ENCODE measurements at regions not wholly inside any gene's neighbourhood (a gene's known extent, or its start where the extent isn't known, plus 50 kb on each side); places are given as distances from the start of the nearest gene placed in this dataset.

- TF ChIP-seq POLR2A (IDR thresholded peaks at IDR 0.05; ENCODE audit: low read depth, low read length) (no peak), TAF1 (IDR thresholded peaks at IDR 0.05; ENCODE audit: borderline replicate concordance, low read depth, low read length) (no peak), POLR2AphosphoS5 (IDR thresholded peaks at IDR 0.05; ENCODE audit: low read depth, low read length) (no peak)
- no peak for FAIRE-seq
- DNase-seq (ENCODE audit: insufficient read length) = no peak
Measured at GRCh38 chr5:155886311-155887031, 440.5 kb upstream of the SGCD start.

GRCh38 chr5:155895484-155895883 is 431.5 kb upstream of the SGCD start:
- no peak for FAIRE-seq
- no peak for DNase-seq (ENCODE audit: insufficient read length)
- TF ChIP-seq POLR2A (IDR thresholded peaks at IDR 0.05; ENCODE audit: low read depth, low read length) (no peak), POLR2AphosphoS5 (IDR thresholded peaks at IDR 0.05; ENCODE audit: low read depth, low read length) (no peak), TAF1 (IDR thresholded peaks at IDR 0.05; ENCODE audit: borderline replicate concordance, low read depth, low read length) (no peak)

- TF ChIP-seq POLR2AphosphoS5 (IDR thresholded peaks at IDR 0.05; ENCODE audit: low read depth, low read length) (no peak), TAF1 (IDR thresholded peaks at IDR 0.05; ENCODE audit: borderline replicate concordance, low read depth, low read length) (no peak), POLR2A (IDR thresholded peaks at IDR 0.05; ENCODE audit: low read depth, low read length) (no peak)
- no peak for FAIRE-seq
- no peak for DNase-seq (ENCODE audit: insufficient read length)
Measured at GRCh38 chr5:155897761-155898160, 429.2 kb upstream of the SGCD start.

GRCh38 chr5:155898284-155898683 is 428.7 kb upstream of the SGCD start:
- no peak for FAIRE-seq
- DNase-seq (ENCODE audit: insufficient read length) = no peak
- no peak for TF ChIP-seq POLR2AphosphoS5 (IDR thresholded peaks at IDR 0.05; ENCODE audit: low read depth, low read length)
- TF ChIP-seq POLR2A (IDR thresholded peaks at IDR 0.05; ENCODE audit: low read depth, low read length) = no peak
- TF ChIP-seq TAF1 (IDR thresholded peaks at IDR 0.05; ENCODE audit: borderline replicate concordance, low read depth, low read length) = no peak

GRCh38 chr5:155903791-155904190 is 423.2 kb upstream of the SGCD start:
- FAIRE-seq = no peak
- TF ChIP-seq POLR2A (IDR thresholded peaks at IDR 0.05; ENCODE audit: low read depth, low read length) (no peak), POLR2AphosphoS5 (IDR thresholded peaks at IDR 0.05; ENCODE audit: low read depth, low read length) (no peak), TAF1 (IDR thresholded peaks at IDR 0.05; ENCODE audit: borderline replicate concordance, low read depth, low read length) (no peak)
- no peak for DNase-seq (ENCODE audit: insufficient read length)

GRCh38 chr5:155905364-155905763 is 421.6 kb upstream of the SGCD start:
- TF ChIP-seq TAF1 (IDR thresholded peaks at IDR 0.05; ENCODE audit: borderline replicate concordance, low read depth, low read length) (no peak), POLR2A (IDR thresholded peaks at IDR 0.05; ENCODE audit: low read depth, low read length) (no peak), POLR2AphosphoS5 (IDR thresholded peaks at IDR 0.05; ENCODE audit: low read depth, low read length) (no peak)
- FAIRE-seq (no peak), DNase-seq (ENCODE audit: insufficient read length) (no peak)

- no peak for FAIRE-seq
- TF ChIP-seq TAF1 (IDR thresholded peaks at IDR 0.05; ENCODE audit: borderline replicate concordance, low read depth, low read length) (no peak), POLR2AphosphoS5 (IDR thresholded peaks at IDR 0.05; ENCODE audit: low read depth, low read length) (no peak), POLR2A (IDR thresholded peaks at IDR 0.05; ENCODE audit: low read depth, low read length) (no peak)
Measured at GRCh38 chr5:155906046-155906445, 420.9 kb upstream of the SGCD start.

GRCh38 chr5:155908543-155908942 is 418.4 kb upstream of the SGCD start:
- FAIRE-seq (no peak), DNase-seq (ENCODE audit: insufficient read length) (no peak)
- no peak for TF ChIP-seq TAF1 (IDR thresholded peaks at IDR 0.05; ENCODE audit: borderline replicate concordance, low read depth, low read length)
- TF ChIP-seq POLR2AphosphoS5 (IDR thresholded peaks at IDR 0.05; ENCODE audit: low read depth, low read length) = no peak
- no peak for TF ChIP-seq POLR2A (IDR thresholded peaks at IDR 0.05; ENCODE audit: low read depth, low read length)

More at GRCh38 chr5:155906046-155906445, 420.9 kb upstream of the SGCD start:
- no peak for DNase-seq (ENCODE audit: insufficient read length)

GRCh38 chr5:155912291-155912690 is 414.7 kb upstream of the SGCD start:
- no peak for DNase-seq (ENCODE audit: insufficient read length)
- FAIRE-seq = no peak
- TF ChIP-seq POLR2A (IDR thresholded peaks at IDR 0.05; ENCODE audit: low read depth, low read length) = no peak

- DNase-seq (ENCODE audit: insufficient read length) (no peak), FAIRE-seq (no peak)
- TF ChIP-seq TAF1 (IDR thresholded peaks at IDR 0.05; ENCODE audit: borderline replicate concordance, low read depth, low read length) (no peak), POLR2AphosphoS5 (IDR thresholded peaks at IDR 0.05; ENCODE audit: low read depth, low read length) (no peak), POLR2A (IDR thresholded peaks at IDR 0.05; ENCODE audit: low read depth, low read length) (no peak)
Measured at GRCh38 chr5:155914766-155915165, 412.2 kb upstream of the SGCD start.

GRCh38 chr5:155915601-155916000 is 411.4 kb upstream of the SGCD start:
- DNase-seq (ENCODE audit: insufficient read length) (no peak), FAIRE-seq (no peak)
- TF ChIP-seq POLR2AphosphoS5 (IDR thresholded peaks at IDR 0.05; ENCODE audit: low read depth, low read length) (no peak), POLR2A (IDR thresholded peaks at IDR 0.05; ENCODE audit: low read depth, low read length) (no peak), TAF1 (IDR thresholded peaks at IDR 0.05; ENCODE audit: borderline replicate concordance, low read depth, low read length) (no peak)

- TF ChIP-seq TAF1 (IDR thresholded peaks at IDR 0.05; ENCODE audit: borderline replicate concordance, low read depth, low read length) (no peak), POLR2A (IDR thresholded peaks at IDR 0.05; ENCODE audit: low read depth, low read length) (no peak), POLR2AphosphoS5 (IDR thresholded peaks at IDR 0.05; ENCODE audit: low read depth, low read length) (no peak)
- DNase-seq (ENCODE audit: insufficient read length) (no peak), FAIRE-seq (no peak)
Measured at GRCh38 chr5:155919126-155919525, 407.8 kb upstream of the SGCD start.

Data from GM12892 (cell line).